ENCODE measurements at regions not wholly inside any gene's neighbourhood (a gene's known extent, or its start where the extent isn't known, plus 50 kb on each side); places are given as distances from the start of the nearest gene placed in this dataset.

DNA sequence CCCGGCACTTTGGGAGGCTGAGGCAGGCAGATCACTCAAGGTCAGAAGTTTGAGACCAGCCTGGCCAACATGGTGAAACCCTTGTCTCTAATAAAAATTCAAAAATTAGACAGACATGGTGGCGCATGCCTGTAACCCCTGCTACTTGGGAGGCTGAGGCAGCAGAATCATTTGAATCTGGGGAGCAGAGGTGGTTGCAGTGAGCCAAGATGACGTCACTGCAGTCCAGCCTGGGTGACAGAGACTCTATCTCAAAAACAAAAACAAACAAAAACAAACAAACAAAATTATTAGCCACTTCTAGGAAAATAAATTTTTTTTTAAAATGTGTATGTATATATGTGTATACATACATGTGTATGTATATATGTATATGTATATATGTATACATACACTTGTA lies 320.3 kb upstream of the ADGRL4 start:
- in situ Hi-C loops (cut with MboI; ENCODE audit: low pct_unique_long_range_greater_than_20kb, low sequenced_read_pairs, unreplicated experiment) = no loop called here
- TF ChIP-seq, protein P1, sequence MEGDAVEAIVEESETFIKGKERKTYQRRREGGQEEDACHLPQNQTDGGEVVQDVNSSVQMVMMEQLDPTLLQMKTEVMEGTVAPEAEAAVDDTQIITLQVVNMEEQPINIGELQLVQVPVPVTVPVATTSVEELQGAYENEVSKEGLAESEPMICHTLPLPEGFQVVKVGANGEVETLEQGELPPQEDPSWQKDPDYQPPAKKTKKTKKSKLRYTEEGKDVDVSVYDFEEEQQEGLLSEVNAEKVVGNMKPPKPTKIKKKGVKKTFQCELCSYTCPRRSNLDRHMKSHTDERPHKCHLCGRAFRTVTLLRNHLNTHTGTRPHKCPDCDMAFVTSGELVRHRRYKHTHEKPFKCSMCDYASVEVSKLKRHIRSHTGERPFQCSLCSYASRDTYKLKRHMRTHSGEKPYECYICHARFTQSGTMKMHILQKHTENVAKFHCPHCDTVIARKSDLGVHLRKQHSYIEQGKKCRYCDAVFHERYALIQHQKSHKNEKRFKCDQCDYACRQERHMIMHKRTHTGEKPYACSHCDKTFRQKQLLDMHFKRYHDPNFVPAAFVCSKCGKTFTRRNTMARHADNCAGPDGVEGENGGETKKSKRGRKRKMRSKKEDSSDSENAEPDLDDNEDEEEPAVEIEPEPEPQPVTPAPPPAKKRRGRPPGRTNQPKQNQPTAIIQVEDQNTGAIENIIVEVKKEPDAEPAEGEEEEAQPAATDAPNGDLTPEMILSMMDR (IDR thresholded peaks at IDR 0.05; ENCODE audit: extremely low read depth, insufficient read depth, missing control alignments) = no peak
- DNase-seq (ENCODE audit: low spot score) = no peak

DNA sequence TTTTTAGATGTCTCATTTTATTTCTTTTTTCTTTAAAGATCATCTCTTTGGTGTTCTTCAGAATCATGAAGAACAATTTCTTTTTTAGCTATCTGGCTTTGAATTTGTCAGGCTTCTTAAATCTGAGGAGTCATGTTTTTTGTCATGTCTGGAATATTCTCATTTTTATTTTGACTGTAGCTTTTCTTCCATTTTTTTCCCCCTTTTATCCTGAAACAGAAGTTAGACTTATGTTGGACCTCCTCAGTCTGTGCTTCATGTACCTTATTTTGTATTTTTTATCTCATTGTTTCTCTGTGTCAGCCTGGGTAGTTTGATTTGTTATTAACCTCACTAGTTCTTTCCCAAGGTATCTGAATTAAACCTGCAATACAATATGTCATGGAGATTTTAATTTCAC lies 319.2 kb upstream of the ADGRL4 start:
- TF ChIP-seq, protein P1 (IDR thresholded peaks at IDR 0.05; ENCODE audit: extremely low read depth, insufficient read depth, missing control alignments) = no peak
- in situ Hi-C loops (cut with MboI; ENCODE audit: low pct_unique_long_range_greater_than_20kb, low sequenced_read_pairs, unreplicated experiment) = no loop called here

DNA sequence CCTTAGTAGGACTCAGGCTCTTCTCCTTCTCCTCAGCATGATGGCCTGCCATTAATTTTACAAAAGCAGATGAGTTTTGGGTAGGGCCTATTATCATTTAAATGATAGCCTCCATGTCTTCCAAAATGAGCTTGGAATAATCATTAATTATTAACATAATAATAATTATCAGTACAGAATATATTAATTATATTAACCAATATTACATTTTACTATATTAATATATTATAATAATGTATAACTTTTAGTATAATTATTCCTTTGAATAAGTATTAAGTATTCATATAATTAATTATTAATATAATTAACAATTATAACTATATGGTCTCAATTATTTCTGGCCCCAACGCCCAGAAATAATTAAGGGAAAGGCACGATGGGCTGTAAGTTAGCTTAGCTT lies 318.6 kb upstream of the ADGRL4 start:
- in situ Hi-C loops (cut with MboI; ENCODE audit: low pct_unique_long_range_greater_than_20kb, low sequenced_read_pairs, unreplicated experiment) = no loop called here
- no peak for DNase-seq (ENCODE audit: low spot score)
- TF ChIP-seq, protein P1 (IDR thresholded peaks at IDR 0.05; ENCODE audit: extremely low read depth, insufficient read depth, missing control alignments) = no peak

More for the DNA sequence above, 319.2 kb upstream of the ADGRL4 start:
- DNase-seq (ENCODE audit: low spot score) = no peak

DNA sequence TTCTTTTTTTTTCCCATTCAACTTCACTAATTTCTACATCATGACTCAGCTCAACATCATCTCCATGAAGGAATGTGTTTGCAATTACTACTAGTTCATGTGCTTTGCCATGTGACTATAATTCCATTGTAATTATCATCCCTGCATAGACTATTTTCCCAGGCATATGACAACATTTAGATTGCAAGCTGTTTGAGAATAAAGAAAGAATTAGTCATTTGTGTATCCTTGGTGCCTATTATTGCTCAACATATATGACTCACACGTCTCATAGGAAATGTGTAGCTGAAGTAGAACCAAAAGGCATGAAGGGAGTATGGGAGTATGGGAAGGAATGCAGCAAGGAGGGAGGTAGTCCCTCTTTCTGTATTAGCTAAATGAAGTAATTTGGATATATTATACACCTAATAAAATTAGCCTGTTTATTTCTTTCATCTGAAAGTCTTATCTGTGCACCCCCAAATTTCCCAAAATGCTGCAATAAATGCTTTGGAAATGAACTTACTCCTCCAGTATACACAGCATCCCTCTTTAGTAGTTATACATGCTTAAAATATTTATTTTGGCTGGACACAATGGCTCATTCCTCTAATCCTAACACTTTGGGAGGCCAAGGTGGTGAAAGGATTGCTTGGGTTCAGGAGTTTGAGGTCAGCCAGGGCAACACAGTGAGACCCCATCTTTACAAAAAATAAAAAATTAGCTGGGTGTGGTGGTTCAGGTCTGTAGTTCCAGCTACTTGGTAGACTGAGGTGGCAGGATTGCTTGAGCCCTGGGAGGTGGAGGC lies 316.9 kb upstream of the ADGRL4 start:
- in situ Hi-C loops (cut with MboI; ENCODE audit: low pct_unique_long_range_greater_than_20kb, low sequenced_read_pairs, unreplicated experiment) = no loop called here
- TF ChIP-seq, protein P1 (IDR thresholded peaks at IDR 0.05; ENCODE audit: extremely low read depth, insufficient read depth, missing control alignments) = no peak
- no peak for DNase-seq (ENCODE audit: low spot score)

DNA sequence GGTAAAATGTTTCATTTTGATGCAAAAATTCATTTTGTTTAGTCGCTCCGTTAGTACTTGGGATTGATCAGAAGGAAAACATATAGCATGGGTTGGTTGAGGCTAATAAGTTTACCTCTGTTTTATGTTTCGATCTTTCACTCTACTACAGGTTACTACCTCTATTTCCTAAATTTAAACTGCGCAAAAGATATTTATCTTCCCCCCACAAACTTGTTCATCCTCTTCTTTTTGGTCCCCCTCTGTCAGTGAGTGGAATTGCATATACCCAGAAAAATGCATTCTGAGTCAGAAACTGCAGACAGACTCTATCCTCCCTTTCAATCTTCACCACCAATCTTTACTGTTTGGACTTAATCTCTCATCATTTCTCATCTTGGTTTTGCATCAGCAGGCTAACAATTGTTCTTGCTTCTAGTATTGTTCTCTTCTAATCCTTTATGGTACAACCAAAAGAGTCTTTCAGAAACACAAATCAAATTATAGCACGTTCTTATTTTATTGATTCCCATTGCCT lies 316.0 kb upstream of the ADGRL4 start:
- in situ Hi-C loops (cut with MboI; ENCODE audit: low pct_unique_long_range_greater_than_20kb, low sequenced_read_pairs, unreplicated experiment) = no loop called here
- TF ChIP-seq, protein P1 (IDR thresholded peaks at IDR 0.05; ENCODE audit: extremely low read depth, insufficient read depth, missing control alignments) = no peak
- no peak for DNase-seq (ENCODE audit: low spot score)

DNA sequence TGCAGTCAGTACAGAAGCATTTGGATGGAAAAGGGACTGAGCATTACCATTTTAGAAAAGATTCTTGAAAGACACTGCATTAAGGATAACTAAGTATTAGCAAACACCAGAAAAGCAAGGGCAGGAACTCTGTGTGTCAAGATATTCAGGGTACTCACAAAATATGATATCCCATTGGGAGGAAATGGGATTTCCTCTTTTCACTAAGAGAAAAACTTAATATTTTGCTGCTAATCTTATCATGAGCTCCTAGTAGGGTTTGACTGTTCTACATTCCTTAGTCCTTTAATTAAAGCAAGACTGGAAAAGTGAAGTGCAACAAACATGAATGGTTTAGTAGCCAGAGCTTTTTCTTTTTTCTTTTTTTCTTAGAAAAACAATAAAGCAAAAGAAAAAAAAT lies 305.9 kb upstream of the ADGRL4 start:
- TF ChIP-seq, protein P1 (IDR thresholded peaks at IDR 0.05; ENCODE audit: extremely low read depth, insufficient read depth, missing control alignments) = no peak
- no peak for DNase-seq (ENCODE audit: low spot score)
- in situ Hi-C loops (cut with MboI; ENCODE audit: low pct_unique_long_range_greater_than_20kb, low sequenced_read_pairs, unreplicated experiment) = no loop called here

Data from GM13977 (cell line).